ENCODE measurements at regions not wholly inside any gene's neighbourhood (a gene's known extent, or its start where the extent isn't known, plus 50 kb on each side); places are given as distances from the start of the nearest gene placed in this dataset.

GRCh38 chr16:11401161-11402050 lies 56.1 kb downstream of the RMI2 start:
- DNase-seq = no peak

GRCh38 chr16:11402051-11402744 lies 56.9 kb downstream of the RMI2 start:
- DNase-seq = no peak

GRCh38 chr16:11402745-11403533 lies 57.7 kb downstream of the RMI2 start:
- DNase-seq = no peak

- no peak for DNase-seq
Observed at GRCh38 chr16:11403534-11403795, 58.2 kb downstream of the RMI2 start.

GRCh38 chr16:11403920-11404319 lies 58.7 kb downstream of the RMI2 start:
- no peak for DNase-seq

GRCh38 chr16:11404603-11405002 lies 59.3 kb downstream of the RMI2 start:
- no peak for DNase-seq

GRCh38 chr16:11405331-11406176 lies 60.3 kb downstream of the RMI2 start:
- no peak for DNase-seq

GRCh38 chr16:11406177-11406560 lies 60.9 kb downstream of the RMI2 start:
- DNase-seq = no peak

GRCh38 chr16:11407047-11407982 lies 62.1 kb downstream of the RMI2 start:
- DNase-seq = peak; percentile 67

GRCh38 chr16:11408216-11408615 lies 63.0 kb downstream of the RMI2 start:
- DNase-seq = no peak

- DNase-seq = no peak
Observed at GRCh38 chr16:11409398-11409797, 64.1 kb downstream of the RMI2 start.

- no peak for DNase-seq
Observed at GRCh38 chr16:11410376-11411058, 65.3 kb downstream of the RMI2 start.

GRCh38 chr16:11411059-11411550 lies 65.8 kb downstream of the RMI2 start:
- DNase-seq = no peak

- DNase-seq = no peak
Observed at GRCh38 chr16:11412175-11412904, 67.1 kb downstream of the RMI2 start.

GRCh38 chr16:11412965-11413887 lies 68.0 kb downstream of the RMI2 start:
- no peak for DNase-seq

GRCh38 chr16:11413907-11414595 lies 68.8 kb downstream of the RMI2 start:
- DNase-seq = no peak

GRCh38 chr16:11414815-11415775 lies 69.8 kb downstream of the RMI2 start:
- no peak for DNase-seq

Measured in right hindlimb (tissue), 1 donor.